ENCODE measurements at regions not wholly inside any gene's neighbourhood (a gene's known extent, or its start where the extent isn't known, plus 50 kb on each side); places are given as distances from the start of the nearest gene placed in this dataset.

GRCh38 chr6:33926451-33926850 is 122.6 kb upstream of the MLN start:
- Histone ChIP-seq H3K9me3 (ENCODE audit: control insufficient read depth in 2 of 3, insufficient read depth in 1 of 3, low read length in 3 of 3) (no peaks in the 10 kb centered on the region), H3K4me3 (ENCODE audit: low read length in 3 of 3) (no peak overlapping the region), H3K36me3 (ENCODE audit: control insufficient read depth in 2 of 3, insufficient read depth in 3 of 3, low read length in 3 of 3) (no peaks in the 10 kb centered on the region), H3K27me3 (ENCODE audit: control insufficient read depth, insufficient read depth, low read length) (no peaks in the 10 kb centered on the region), H3K27ac (ENCODE audit: low read depth in 2 of 2, low read length in 2 of 2) (no peak overlapping the region), H3K9ac (ENCODE audit: low read length in 3 of 3) (no peak overlapping the region), H3K4me1 (ENCODE audit: control insufficient read depth in 2 of 3, insufficient read depth in 2 of 3, low read depth in 1 of 3, low read length in 3 of 3) (peaks cover 0 to 3% (median 3%) of the 10 kb centered on the region in 3 donors)
- intact Hi-C loops (cut with DNase I) = no loop called here
- peak in 3 of 5 donors; percentile 26 to 56 (median 35) for DNase-seq
- TF ChIP-seq CTCF (IDR thresholded peaks at IDR 0.05; ENCODE audit: borderline replicate concordance, extremely low read depth, insufficient read depth) = no peak
- no peak for FAIRE-seq

GRCh38 chr6:33925936-33926335 is 122.1 kb upstream of the MLN start:
- Histone ChIP-seq H3K27ac (ENCODE audit: low read depth in 2 of 2, low read length in 2 of 2) (no peak overlapping the region), H3K27me3 (ENCODE audit: control insufficient read depth, insufficient read depth, low read length) (no peaks in the 10 kb centered on the region), H3K4me3 (ENCODE audit: low read length in 3 of 3) (no peak overlapping the region), H3K9me3 (ENCODE audit: control insufficient read depth in 2 of 3, insufficient read depth in 1 of 3, low read length in 3 of 3) (no peaks in the 10 kb centered on the region), H3K9ac (ENCODE audit: low read length in 3 of 3) (no peak overlapping the region), H3K36me3 (ENCODE audit: control insufficient read depth in 2 of 3, insufficient read depth in 3 of 3, low read length in 3 of 3) (no peaks in the 10 kb centered on the region), H3K4me1 (ENCODE audit: control insufficient read depth in 2 of 3, insufficient read depth in 2 of 3, low read depth in 1 of 3, low read length in 3 of 3) (peaks cover 0 to 3% (median 3%) of the 10 kb centered on the region in 3 donors)
- no peak for TF ChIP-seq CTCF (IDR thresholded peaks at IDR 0.05; ENCODE audit: borderline replicate concordance, extremely low read depth, insufficient read depth)
- FAIRE-seq = no peak
- DNase-seq = no peak
- intact Hi-C loops (cut with DNase I) = no loop called here

- H3K27me3 ChIP-seq (ENCODE audit: control insufficient read depth, insufficient read depth, low read length) = no peaks in the 10 kb centered on the region
Measured at GRCh38 chr6:33925210-33925609, 121.4 kb upstream of the MLN start.

More at GRCh38 chr6:33925210-33925609, 121.4 kb upstream of the MLN start:
- no peak overlapping the region for H3K4me3 ChIP-seq (ENCODE audit: low read length in 3 of 3)
- H3K4me1 ChIP-seq (ENCODE audit: control insufficient read depth in 2 of 3, insufficient read depth in 2 of 3, low read depth in 1 of 3, low read length in 3 of 3) = peaks cover 0 to 3% (median 3%) of the 10 kb centered on the region in 3 donors
- no peaks in the 10 kb centered on the region for H3K9me3 ChIP-seq (ENCODE audit: control insufficient read depth in 2 of 3, insufficient read depth in 1 of 3, low read length in 3 of 3)
- FAIRE-seq = no peak
- intact Hi-C loops (cut with DNase I) = no loop called here
- H3K27ac ChIP-seq (ENCODE audit: low read depth in 2 of 2, low read length in 2 of 2) = no peak overlapping the region
- no peak for DNase-seq
- no peak overlapping the region for H3K9ac ChIP-seq (ENCODE audit: low read length in 3 of 3)
- TF ChIP-seq CTCF (IDR thresholded peaks at IDR 0.05; ENCODE audit: borderline replicate concordance, extremely low read depth, insufficient read depth) = no peak
- H3K36me3 ChIP-seq (ENCODE audit: control insufficient read depth in 2 of 3, insufficient read depth in 3 of 3, low read length in 3 of 3) = no peaks in the 10 kb centered on the region

Measured in kidney (tissue), 13 donors.